HG03571 (cell line): ENCODE measurements at regions not wholly inside any gene's neighbourhood (a gene's known extent, or its start where the extent isn't known, plus 50 kb on each side); places are given as distances from the start of the nearest gene placed in this dataset.

ENCODE experiments used
- ATAC-seq: cut with Tn5 transposase; IDR thresholded peaks from one replicate; pipeline ENCODE4 v1.9.1; 2021; ENCODE audit not compliant: unreplicated experiment

DNA sequence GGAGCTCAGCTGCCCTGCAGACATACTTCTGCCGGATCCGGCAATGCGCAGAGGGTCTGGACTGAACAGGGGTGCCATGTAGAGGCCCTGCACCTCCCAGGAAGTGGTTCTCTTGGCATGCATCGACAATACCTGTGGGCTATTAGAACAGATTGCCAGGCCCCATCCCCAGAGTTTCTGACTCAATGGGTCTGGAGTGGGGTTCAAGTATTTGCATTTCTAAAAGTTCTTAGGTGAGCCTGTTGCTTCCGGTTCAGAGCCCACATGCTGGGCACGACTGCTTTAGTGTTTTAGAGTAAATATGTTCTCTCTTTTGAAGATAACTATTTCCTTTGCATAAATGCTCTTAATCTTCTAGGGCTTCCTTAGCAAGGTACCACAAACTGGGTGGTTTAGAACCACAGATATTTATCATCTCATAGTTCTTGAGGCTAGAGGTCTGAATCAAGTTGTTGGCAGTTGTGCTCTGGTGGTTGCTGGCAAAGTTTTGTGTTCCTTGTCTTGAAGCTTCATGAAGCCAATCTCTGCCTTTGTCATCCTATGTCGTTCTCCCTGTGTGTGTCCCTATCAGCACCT lies 435.5 kb downstream of the TCERG1L start:
- ATAC-seq: no peak

GRCh38 chr10:130877126-130877525 lies 434.4 kb downstream of the TCERG1L start:
- no peak for ATAC-seq

DNA sequence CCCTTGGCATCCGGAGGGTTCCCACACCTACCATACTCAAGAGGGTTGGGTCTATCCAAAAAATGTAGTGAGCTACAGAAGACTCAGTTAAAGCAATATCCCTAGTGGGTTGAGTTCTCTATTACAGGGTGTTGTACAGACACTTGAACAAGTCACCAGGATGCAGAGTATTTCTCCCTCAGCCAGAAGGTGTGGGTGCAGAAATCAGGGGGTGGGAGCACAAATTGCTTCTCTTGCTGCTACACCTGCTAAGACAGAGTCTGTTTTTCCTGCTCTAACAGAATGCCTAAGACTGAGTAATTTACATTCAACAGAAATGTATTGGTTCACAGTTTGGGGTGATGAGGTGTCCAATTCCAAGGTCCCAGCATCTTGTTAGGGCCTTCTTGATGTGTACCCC lies 433.4 kb downstream of the TCERG1L start:
- no peak for ATAC-seq

- no peak for ATAC-seq
These were observed 428.6 kb downstream of the TCERG1L start for GRCh38 chr10:130882906-130883305.

DNA sequence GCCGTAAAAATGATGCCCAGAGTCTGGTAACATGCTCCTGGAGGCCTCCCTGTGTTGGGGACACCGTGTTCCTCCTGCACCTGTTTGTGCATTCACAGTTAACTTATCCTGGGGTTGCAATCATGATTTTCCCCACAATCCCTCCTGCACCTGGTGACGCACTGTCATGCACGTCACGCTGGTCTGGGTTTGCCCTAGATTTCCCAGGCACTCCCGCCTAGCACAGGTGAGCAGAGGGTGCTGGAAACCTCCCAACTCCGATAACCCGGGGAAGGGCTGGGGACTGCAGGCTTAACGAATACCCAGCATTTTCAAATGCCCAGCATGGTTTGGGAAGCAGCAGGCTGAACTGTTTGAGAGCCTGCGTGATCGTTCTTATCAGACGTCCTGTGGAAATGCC lies 427.1 kb downstream of the TCERG1L start:
- no peak for ATAC-seq

- no peak for ATAC-seq
These were observed 426.4 kb downstream of the TCERG1L start for GRCh38 chr10:130885021-130885655.

- no peak for ATAC-seq
These were observed 424.4 kb downstream of the TCERG1L start for GRCh38 chr10:130887170-130887569.

DNA sequence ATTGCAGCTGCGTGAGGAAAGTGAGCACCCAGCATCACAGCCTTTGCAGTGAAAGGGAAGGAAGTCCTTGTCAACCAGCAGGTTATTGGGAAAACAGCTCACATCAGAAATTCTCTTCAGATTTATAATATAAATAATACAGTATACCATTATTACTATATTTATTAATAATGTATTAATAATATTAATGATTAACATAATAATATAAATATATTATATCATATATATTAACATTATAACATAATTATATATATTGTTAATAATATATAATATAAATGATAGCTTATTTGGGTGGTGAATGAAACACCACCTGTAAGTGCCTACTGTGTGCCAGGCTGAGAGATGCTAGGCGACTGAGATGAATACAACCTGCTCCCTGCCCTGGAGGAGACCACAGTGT lies 423.0 kb downstream of the TCERG1L start:
- no peak for ATAC-seq

- ATAC-seq: no peak
These were observed 422.3 kb downstream of the TCERG1L start for GRCh38 chr10:130889240-130889639.

GRCh38 chr10:130889780-130890179 lies 421.7 kb downstream of the TCERG1L start:
- ATAC-seq: no peak

GRCh38 chr10:130891066-130891465 lies 420.5 kb downstream of the TCERG1L start:
- ATAC-seq: no peak

DNA sequence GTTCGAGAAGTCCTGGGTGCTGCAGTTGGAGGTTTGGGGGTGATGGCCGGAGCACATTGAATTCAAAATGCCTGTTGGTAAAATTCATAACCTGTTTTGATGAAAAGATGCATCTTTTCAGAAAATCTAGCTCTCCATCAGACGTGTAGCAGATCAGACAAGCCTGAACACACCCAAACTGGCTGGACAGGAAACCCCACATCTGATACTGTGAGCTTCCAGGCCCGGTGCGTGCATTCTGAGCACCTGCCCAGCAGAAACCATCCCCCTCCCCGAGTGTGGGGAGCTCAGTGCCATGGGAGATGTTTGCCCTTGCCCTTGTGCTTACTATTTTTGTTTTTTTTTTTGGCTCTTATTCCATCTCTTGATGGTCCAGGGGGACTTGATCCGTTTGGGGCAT lies 417.1 kb downstream of the TCERG1L start:
- no peak for ATAC-seq

GRCh38 chr10:130895161-130895560 lies 416.4 kb downstream of the TCERG1L start:
- no peak for ATAC-seq

GRCh38 chr10:130897815-130898214 lies 413.7 kb downstream of the TCERG1L start:
- no peak for ATAC-seq

DNA sequence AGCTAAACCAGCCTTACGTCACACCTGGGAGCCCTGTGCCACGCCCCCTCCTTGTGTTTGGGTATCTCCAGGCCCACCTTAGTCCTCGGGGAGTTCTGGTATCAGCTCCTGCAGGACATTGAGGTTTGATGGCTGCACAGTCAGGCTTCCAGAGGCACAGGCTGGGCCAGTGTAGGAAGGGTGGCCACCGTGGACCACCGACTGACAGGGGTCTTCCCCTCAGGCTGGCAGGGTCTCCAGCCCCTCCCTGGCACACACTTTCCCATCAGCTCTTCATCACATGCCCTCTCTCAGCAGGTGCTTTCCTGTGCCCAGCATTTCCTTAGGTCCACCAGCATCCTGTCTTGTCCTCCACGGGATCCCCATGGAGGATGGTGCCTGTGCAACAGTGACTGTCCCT lies 413.1 kb downstream of the TCERG1L start:
- ATAC-seq: no peak

- ATAC-seq: no peak
These were observed 411.7 kb downstream of the TCERG1L start for GRCh38 chr10:130899856-130900255.

GRCh38 chr10:130900441-130901160 lies 410.9 kb downstream of the TCERG1L start:
- ATAC-seq: no peak

GRCh38 chr10:130901311-130902165 lies 410.0 kb downstream of the TCERG1L start:
- no peak for ATAC-seq

DNA sequence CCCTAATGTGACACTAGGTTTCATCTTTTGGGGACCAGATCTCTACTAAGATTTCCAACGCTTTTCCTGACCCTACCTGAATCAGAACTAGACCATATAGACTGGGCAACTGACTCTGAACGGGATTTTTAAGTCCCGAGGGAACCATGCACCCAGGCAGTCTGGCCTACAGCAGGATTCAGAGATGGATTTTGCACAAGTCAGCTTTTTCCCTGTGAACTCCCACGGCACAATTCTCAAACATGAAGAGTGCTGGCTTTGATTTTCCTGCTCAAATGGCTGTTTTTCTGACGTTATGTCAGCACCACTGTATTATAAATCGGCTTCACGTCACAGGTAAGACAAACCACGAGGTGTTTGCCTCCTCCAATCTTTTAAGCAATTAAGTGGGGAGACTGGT lies 409.1 kb downstream of the TCERG1L start:
- no peak for ATAC-seq

GRCh38 chr10:130902929-130903328 lies 408.6 kb downstream of the TCERG1L start:
- no peak for ATAC-seq

DNA sequence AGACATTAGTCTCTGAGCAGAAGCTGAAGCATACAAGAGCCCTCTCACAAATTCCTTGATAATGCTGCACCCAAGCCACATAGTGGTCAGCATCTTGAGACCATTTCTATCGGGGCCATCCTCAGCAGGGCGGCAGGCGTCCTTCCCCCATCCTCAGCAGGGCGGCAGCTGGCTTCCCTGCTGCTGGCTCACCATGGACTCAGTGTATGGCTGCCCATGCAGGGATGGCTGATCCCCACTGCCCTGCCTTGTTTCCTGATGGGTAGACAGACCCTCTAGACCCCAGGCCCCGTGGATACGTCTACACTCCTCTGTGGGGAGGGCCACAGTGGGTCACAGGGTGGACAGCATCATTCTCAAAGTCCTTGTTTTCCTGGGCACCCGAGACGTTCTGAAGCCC lies 406.8 kb downstream of the TCERG1L start:
- ATAC-seq: no peak

DNA sequence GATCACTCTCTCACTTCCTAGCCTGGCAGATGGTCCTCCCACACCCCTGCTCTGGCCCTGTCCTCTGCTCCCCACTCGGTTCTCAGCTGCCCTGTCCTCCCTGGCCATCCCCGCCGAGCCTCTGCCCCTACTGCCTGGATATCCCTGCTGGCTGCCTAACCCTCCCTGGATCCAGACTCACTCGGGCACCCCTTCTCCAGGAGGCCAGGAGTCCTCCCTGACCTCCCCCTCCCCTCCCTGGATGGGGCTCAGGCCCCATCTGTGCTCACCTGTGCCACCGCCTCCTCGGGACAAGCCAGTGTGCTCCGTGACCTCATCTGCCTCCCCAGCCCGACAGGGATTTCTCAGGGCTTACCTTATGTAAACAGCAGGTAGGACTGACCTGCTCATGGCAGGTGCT lies 406.1 kb downstream of the TCERG1L start:
- no peak for ATAC-seq
